Ovary (tissue), 3 donors: ENCODE measurements at regions not wholly inside any gene's neighbourhood (a gene's known extent, or its start where the extent isn't known, plus 50 kb on each side); places are given as distances from the start of the nearest gene placed in this dataset.

Source experiments
- EP300 ChIP-seq: sonication (generic); formaldehyde crosslinking; IDR thresholded peaks from one replicate; pipeline ENCODE4 v1.6.1; 2017; ENCODE audit warnings: antibody characterized with exemption
- POLR2A ChIP-seq: fragments of 450-650 bp; IDR thresholded peaks from one replicate; pipeline ENCODE4 v1.6.1; 2017; ENCODE audit warnings: antibody characterized with exemption, mild to moderate bottlenecking, moderate library complexity
- TF ChIP-seq, protein P1 (sequence below), 3 donors: fragments of 450-650 bp in 2 of 3; fragments of 200-600 bp in 1 of 3; IDR thresholded peaks; one replicate each; pipeline versions ENCODE4 v1.5.1 to v1.8.0; 2016 to 2022; ENCODE audit warnings: antibody characterized with exemption in 3 of 3, mild to moderate bottlenecking in 1 of 3
- donor health status: DM: no; HTN: no; CAD: no.

DNA sequence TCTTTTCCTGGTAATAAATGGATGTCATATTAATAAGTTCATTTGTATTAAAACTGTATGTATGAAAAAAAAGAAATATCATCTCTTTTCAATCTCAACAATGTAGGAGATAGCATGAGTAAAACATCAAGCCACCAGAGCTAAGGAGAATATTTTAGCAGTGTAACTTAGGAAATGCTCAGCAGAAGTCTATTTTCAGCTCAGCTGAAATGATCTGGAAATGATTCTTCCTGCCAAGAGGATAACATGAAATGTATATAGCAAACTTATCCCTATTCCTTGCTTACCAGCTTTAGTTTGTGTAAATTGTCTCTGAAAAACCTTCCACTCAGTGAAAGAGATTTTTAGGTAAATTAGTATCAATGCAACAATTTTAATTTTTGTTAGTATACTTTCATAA is 1194.4 kb downstream of the SLITRK1 start:
- TF ChIP-seq, protein P1, sequence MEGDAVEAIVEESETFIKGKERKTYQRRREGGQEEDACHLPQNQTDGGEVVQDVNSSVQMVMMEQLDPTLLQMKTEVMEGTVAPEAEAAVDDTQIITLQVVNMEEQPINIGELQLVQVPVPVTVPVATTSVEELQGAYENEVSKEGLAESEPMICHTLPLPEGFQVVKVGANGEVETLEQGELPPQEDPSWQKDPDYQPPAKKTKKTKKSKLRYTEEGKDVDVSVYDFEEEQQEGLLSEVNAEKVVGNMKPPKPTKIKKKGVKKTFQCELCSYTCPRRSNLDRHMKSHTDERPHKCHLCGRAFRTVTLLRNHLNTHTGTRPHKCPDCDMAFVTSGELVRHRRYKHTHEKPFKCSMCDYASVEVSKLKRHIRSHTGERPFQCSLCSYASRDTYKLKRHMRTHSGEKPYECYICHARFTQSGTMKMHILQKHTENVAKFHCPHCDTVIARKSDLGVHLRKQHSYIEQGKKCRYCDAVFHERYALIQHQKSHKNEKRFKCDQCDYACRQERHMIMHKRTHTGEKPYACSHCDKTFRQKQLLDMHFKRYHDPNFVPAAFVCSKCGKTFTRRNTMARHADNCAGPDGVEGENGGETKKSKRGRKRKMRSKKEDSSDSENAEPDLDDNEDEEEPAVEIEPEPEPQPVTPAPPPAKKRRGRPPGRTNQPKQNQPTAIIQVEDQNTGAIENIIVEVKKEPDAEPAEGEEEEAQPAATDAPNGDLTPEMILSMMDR (IDR thresholded peaks at IDR 0.05): no peak
- no peak for TF ChIP-seq POLR2A
- TF ChIP-seq EP300: no peak
